Liver (tissue), 8 donors: ENCODE measurements at regions not wholly inside any gene's neighbourhood (a gene's known extent, or its start where the extent isn't known, plus 50 kb on each side); places are given as distances from the start of the nearest gene placed in this dataset.

Source experiments
- DNase-seq: peaks from one replicate; pipeline ENCODE4 v3.0.0-alpha.2; 2017; ENCODE audit warnings: low spot score
- H3K27ac ChIP-seq, 2 donors: one replicate each; pipeline ENCODE4 v1.7.0; 2013; ENCODE audit warnings: inconsistent platforms in 2 of 2, low read length in 2 of 2, control low read depth in 1 of 2, low read depth in 1 of 2, mild to moderate bottlenecking in 1 of 2
- H3K27me3 ChIP-seq, 4 donors: one replicate each; pipeline versions ENCODE4 v1.6.1 to v1.7.0; 2013; ENCODE audit warnings: low read length in 3 of 4, inconsistent platforms in 1 of 4, mild to moderate bottlenecking in 1 of 4, moderate library complexity in 1 of 4; ENCODE audit not compliant: control insufficient read depth in 4 of 4, insufficient read depth in 4 of 4
- H3K36me3 ChIP-seq, 4 donors: one replicate each; pipeline versions ENCODE4 v1.6.1 to v1.7.0; 2013; ENCODE audit warnings: low read length in 3 of 4, mild to moderate bottlenecking in 3 of 4, low read depth in 1 of 4, moderate library complexity in 1 of 4; ENCODE audit not compliant: control insufficient read depth in 4 of 4, insufficient read depth in 3 of 4
- H3K4me1 ChIP-seq, 4 donors: one replicate each; pipeline versions ENCODE4 v1.6.1 to v1.7.0; 2013; ENCODE audit warnings: low read length in 3 of 4, mild to moderate bottlenecking in 3 of 4, moderate library complexity in 1 of 4; ENCODE audit not compliant: control insufficient read depth in 4 of 4, insufficient read depth in 4 of 4
- H3K4me3 ChIP-seq, 3 donors: one replicate each; pipeline versions ENCODE4 v1.6.1 to v1.7.0; 2013; ENCODE audit warnings: low read length in 3 of 3, control low read depth in 1 of 3, low read depth in 1 of 3, mild to moderate bottlenecking in 1 of 3
- H3K9ac ChIP-seq, 2 donors: one replicate each; pipeline ENCODE4 v1.7.0; 2013; ENCODE audit warnings: low read length in 2 of 2, mild to moderate bottlenecking in 2 of 2, moderate library complexity in 2 of 2, control low read depth in 1 of 2, low read depth in 1 of 2
- H3K9me3 ChIP-seq, 4 donors: one replicate each; pipeline versions ENCODE4 v1.6.1 to v1.7.0; 2013; ENCODE audit warnings: low read length in 3 of 4; ENCODE audit not compliant: control insufficient read depth in 4 of 4
- EGR1 ChIP-seq, 2 donors: IDR thresholded peaks; 2 replicates each; pipeline ENCODE4 v1.6.1; 2016 to 2018; ENCODE audit warnings: antibody characterized with exemption in 2 of 2, low read depth in 2 of 2
- FOXA1 ChIP-seq: IDR thresholded peaks from 2 replicates; pipeline ENCODE4 v1.6.1; 2016; ENCODE audit warnings: antibody characterized with exemption
- FOXA2 ChIP-seq: IDR thresholded peaks from 2 replicates; pipeline ENCODE4 v1.6.1; 2016; ENCODE audit warnings: antibody characterized with exemption
- GABPA ChIP-seq, 2 donors: IDR thresholded peaks in 1 of 2; conservative IDR thresholded peaks in 1 of 2; 2 replicates each; pipeline ENCODE4 v1.6.1; 2016; ENCODE audit warnings: antibody characterized with exemption in 2 of 2, mild to moderate bottlenecking in 1 of 2, moderate library complexity in 1 of 2
- HNF4A ChIP-seq, 2 donors: conservative IDR thresholded peaks; 2 replicates each; pipeline ENCODE4 v1.6.1; 2016; ENCODE audit warnings: antibody characterized with exemption in 2 of 2, mild to moderate bottlenecking in 2 of 2
- HNF4G ChIP-seq: IDR thresholded peaks from 2 replicates; pipeline ENCODE4 v1.6.1; 2016; ENCODE audit warnings: antibody characterized with exemption
- NR2F2 ChIP-seq: IDR thresholded peaks from 2 replicates; pipeline ENCODE4 v1.6.1; 2016; ENCODE audit warnings: antibody characterized with exemption
- RAD21 ChIP-seq, 2 donors: IDR thresholded peaks; 2 replicates each; pipeline ENCODE4 v1.6.1; 2016; ENCODE audit warnings: antibody characterized with exemption in 2 of 2, mild to moderate bottlenecking in 2 of 2
- RXRA ChIP-seq, 2 donors: IDR thresholded peaks; 2 replicates each; pipeline ENCODE4 v1.6.1; 2017 to 2018; ENCODE audit warnings: antibody characterized with exemption in 2 of 2, mild to moderate bottlenecking in 1 of 2
- SP1 ChIP-seq: IDR thresholded peaks from 2 replicates; pipeline ENCODE4 v1.6.1; 2018; ENCODE audit warnings: antibody characterized with exemption, mild to moderate bottlenecking
- TAF1 ChIP-seq: conservative IDR thresholded peaks from 2 replicates; pipeline ENCODE4 v1.6.1; 2016; ENCODE audit warnings: antibody characterized with exemption, mild to moderate bottlenecking
- YY1 ChIP-seq: IDR thresholded peaks from 2 replicates; pipeline ENCODE4 v1.6.1; 2016; ENCODE audit warnings: antibody characterized with exemption, mild to moderate bottlenecking
- whole genome bisulfite sequencing: extraction: QIAGEN DNeasy Blood & Tissue Kit; methylation state at CpG from one replicate; pipeline ENCODE4 v1.1.7; 2013; 5-methylcytosine and 5-hydroxymethylcytosine counted together
- TF ChIP-seq, protein P1 (sequence below): fragments of 150-350 bp; IDR thresholded peaks from 2 replicates; pipeline ENCODE4 v1.5.1; 2017; ENCODE audit warnings: improper control_type of control experiment, low read depth, low read length; ENCODE audit not compliant: missing input control
- TF ChIP-seq, protein P2 (sequence below): IDR thresholded peaks from 2 replicates; pipeline ENCODE4 v1.6.1; 2016; ENCODE audit warnings: antibody characterized with exemption
- TF ChIP-seq, protein P3 (sequence below): IDR thresholded peaks from 2 replicates; pipeline ENCODE4 v1.6.1; 2016; ENCODE audit warnings: antibody characterized with exemption
- TF ChIP-seq, protein P4 (sequence below): IDR thresholded peaks from 2 replicates; pipeline ENCODE4 v1.6.1; 2016; ENCODE audit warnings: antibody characterized with exemption
- donor health status: healthy.
- donor health status: healthy.
- donor health status: healthy.
- donor health status: healthy.
- donor health status: healthy.

DNA sequence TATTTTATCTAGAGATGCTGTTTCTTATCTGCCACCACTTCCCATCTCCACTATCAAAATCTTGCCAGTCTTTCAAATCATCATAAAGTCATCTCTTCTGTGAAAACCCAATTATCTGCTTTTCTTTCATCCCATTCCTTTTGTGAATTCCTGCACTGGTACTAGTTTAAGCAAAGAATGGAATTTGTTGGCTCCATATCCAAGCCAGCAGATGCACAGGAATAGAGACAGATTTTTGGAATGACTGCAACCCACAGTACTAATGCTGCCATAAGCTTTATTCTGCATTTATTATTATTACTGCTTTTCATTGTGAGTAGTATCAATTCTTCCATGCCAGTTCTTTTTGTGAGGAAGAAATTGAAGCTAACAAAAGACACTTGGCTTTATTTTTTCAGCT, 616.7 kb downstream of the RAPGEF2 start (continued):
- TF ChIP-seq, protein P1, sequence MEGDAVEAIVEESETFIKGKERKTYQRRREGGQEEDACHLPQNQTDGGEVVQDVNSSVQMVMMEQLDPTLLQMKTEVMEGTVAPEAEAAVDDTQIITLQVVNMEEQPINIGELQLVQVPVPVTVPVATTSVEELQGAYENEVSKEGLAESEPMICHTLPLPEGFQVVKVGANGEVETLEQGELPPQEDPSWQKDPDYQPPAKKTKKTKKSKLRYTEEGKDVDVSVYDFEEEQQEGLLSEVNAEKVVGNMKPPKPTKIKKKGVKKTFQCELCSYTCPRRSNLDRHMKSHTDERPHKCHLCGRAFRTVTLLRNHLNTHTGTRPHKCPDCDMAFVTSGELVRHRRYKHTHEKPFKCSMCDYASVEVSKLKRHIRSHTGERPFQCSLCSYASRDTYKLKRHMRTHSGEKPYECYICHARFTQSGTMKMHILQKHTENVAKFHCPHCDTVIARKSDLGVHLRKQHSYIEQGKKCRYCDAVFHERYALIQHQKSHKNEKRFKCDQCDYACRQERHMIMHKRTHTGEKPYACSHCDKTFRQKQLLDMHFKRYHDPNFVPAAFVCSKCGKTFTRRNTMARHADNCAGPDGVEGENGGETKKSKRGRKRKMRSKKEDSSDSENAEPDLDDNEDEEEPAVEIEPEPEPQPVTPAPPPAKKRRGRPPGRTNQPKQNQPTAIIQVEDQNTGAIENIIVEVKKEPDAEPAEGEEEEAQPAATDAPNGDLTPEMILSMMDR, result no peak
- TF ChIP-seq, protein P2, sequence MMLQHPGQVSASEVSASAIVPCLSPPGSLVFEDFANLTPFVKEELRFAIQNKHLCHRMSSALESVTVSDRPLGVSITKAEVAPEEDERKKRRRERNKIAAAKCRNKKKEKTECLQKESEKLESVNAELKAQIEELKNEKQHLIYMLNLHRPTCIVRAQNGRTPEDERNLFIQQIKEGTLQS, result no peak
- TF ChIP-seq, protein P3, sequence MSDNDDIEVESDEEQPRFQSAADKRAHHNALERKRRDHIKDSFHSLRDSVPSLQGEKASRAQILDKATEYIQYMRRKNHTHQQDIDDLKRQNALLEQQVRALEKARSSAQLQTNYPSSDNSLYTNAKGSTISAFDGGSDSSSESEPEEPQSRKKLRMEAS, result no peak
- TF ChIP-seq RAD21 (IDR thresholded peaks at IDR 0.05) (no peak), FOXA2 (no peak), NR2F2 (no peak)

DNA sequence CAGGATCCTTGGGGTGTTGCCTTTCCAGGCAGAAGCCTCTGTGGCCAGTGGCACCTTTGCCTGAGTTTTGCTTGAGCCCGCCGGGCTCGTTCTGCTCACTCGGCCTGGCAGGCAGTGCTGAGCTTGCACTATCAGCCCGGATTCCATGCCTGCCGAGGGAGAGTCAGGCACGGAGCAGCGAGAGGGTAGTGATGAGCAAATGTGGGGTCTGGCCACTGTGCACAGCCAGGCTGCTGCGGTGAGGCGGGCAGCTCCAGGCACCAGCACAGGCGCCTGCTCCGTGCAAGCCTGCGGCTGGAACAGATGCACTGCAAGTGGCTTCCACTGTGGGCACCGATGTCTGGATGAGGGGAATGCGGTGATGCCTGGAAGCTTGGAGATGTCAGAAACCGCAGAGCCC, 619.2 kb downstream of the RAPGEF2 start:
- no peaks in the 10 kb centered on the region for H3K4me1 ChIP-seq
- H3K9me3 ChIP-seq, result no peaks in the 10 kb centered on the region
- H3K27me3 ChIP-seq, result no peaks in the 10 kb centered on the region
- H3K9ac ChIP-seq, result no peak overlapping the region
- no peak overlapping the region for H3K4me3 ChIP-seq
- H3K36me3 ChIP-seq, result no peaks in the 10 kb centered on the region
- TF ChIP-seq FOXA2, result no peak
- TF ChIP-seq, protein P3, result no peak
- TF ChIP-seq, protein P4, sequence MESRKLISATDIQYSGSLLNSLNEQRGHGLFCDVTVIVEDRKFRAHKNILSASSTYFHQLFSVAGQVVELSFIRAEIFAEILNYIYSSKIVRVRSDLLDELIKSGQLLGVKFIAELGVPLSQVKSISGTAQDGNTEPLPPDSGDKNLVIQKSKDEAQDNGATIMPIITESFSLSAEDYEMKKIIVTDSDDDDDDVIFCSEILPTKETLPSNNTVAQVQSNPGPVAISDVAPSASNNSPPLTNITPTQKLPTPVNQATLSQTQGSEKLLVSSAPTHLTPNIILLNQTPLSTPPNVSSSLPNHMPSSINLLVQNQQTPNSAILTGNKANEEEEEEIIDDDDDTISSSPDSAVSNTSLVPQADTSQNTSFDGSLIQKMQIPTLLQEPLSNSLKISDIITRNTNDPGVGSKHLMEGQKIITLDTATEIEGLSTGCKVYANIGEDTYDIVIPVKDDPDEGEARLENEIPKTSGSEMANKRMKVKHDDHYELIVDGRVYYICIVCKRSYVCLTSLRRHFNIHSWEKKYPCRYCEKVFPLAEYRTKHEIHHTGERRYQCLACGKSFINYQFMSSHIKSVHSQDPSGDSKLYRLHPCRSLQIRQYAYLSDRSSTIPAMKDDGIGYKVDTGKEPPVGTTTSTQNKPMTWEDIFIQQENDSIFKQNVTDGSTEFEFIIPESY, result no peak
- no peak for TF ChIP-seq TAF1
- no peak for TF ChIP-seq SP1
- no peak for TF ChIP-seq RXRA (IDR thresholded peaks at IDR 0.05)
- no peak for TF ChIP-seq HNF4G
- TF ChIP-seq HNF4A (conservative IDR thresholded peaks at IDR 0.05), result no peak
- no peak for TF ChIP-seq FOXA1
- TF ChIP-seq YY1, result no peak
- TF ChIP-seq GABPA (IDR thresholded peaks at IDR 0.05 in 1 of 2, conservative IDR thresholded peaks at IDR 0.05 in 1 of 2), result no peak
- no peak for TF ChIP-seq NR2F2
- no peak for TF ChIP-seq EGR1 (IDR thresholded peaks at IDR 0.05; ENCODE audit: low read depth in 2 of 2)
- TF ChIP-seq RAD21 (IDR thresholded peaks at IDR 0.05), result no peak
- TF ChIP-seq, protein P2, result no peak
- DNase-seq, result no peak
- no peak overlapping the region for H3K27ac ChIP-seq
- 87% methylated on average over 16 of the region's 16 CpGs for WGBS

DNA sequence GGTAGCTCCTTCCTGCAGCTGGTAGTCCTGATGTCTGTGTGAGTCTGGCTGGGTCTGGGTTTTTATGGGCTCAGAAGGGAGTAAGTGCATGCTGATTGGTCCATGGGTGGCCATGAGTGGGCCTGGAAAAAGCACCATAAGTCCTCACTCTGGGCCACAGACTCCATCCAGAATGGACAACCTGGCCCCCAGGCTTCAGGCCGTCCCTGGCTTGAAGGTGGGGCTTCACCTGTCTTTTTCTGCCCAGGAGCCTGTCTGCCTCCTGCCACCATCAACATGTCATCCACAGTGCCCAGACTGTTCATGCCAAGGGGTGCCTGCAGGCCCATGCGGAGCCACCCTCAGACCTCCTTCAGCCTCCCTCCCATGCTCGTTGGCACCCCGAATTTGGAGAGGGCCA, 620.0 kb downstream of the RAPGEF2 start:
- TF ChIP-seq, protein P3, result no peak
- Histone ChIP-seq H3K36me3 (no peaks in the 10 kb centered on the region), H3K27me3 (no peaks in the 10 kb centered on the region), H3K4me3 (no peak overlapping the region), H3K9ac (no peak overlapping the region), H3K4me1 (no peaks in the 10 kb centered on the region), H3K27ac (no peak overlapping the region), H3K9me3 (no peaks in the 10 kb centered on the region)
- no peak for DNase-seq
- WGBS, result 59% methylated on average over 4 of the region's 4 CpGs
